GM12801 (cell line): ENCODE measurements at regions not wholly inside any gene's neighbourhood (a gene's known extent, or its start where the extent isn't known, plus 50 kb on each side); places are given as distances from the start of the nearest gene placed in this dataset.

Source experiments
- TF ChIP-seq, protein P1 (sequence below): IDR thresholded peaks from one replicate; pipeline ENCODE4 v1.5.1; 2011; ENCODE audit warnings: control low read depth; ENCODE audit not compliant: insufficient read length; ENCODE audit errors: extremely low read depth

DNA sequence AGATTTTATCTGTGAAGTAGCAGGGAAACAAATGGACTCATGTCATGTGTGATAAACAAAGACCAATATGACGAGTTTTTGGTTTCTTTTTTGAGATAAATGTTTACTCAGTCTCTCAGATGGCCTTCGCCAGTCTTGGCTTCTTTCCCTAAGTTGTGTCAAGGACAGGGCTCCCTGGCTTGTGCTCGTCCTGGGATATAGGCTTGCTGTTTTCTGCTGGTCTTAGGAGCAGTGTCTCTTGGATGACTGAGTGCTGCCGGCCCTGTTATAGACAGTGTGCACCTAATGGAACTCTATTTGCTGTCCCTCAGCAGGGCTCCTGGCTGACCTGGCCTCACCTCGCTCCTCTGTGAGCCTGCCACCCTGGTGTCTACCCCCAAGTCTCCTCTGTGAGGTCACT is 324.1 kb upstream of the SYNCRIP start:
- TF ChIP-seq, protein P1, sequence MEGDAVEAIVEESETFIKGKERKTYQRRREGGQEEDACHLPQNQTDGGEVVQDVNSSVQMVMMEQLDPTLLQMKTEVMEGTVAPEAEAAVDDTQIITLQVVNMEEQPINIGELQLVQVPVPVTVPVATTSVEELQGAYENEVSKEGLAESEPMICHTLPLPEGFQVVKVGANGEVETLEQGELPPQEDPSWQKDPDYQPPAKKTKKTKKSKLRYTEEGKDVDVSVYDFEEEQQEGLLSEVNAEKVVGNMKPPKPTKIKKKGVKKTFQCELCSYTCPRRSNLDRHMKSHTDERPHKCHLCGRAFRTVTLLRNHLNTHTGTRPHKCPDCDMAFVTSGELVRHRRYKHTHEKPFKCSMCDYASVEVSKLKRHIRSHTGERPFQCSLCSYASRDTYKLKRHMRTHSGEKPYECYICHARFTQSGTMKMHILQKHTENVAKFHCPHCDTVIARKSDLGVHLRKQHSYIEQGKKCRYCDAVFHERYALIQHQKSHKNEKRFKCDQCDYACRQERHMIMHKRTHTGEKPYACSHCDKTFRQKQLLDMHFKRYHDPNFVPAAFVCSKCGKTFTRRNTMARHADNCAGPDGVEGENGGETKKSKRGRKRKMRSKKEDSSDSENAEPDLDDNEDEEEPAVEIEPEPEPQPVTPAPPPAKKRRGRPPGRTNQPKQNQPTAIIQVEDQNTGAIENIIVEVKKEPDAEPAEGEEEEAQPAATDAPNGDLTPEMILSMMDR = no peak

DNA sequence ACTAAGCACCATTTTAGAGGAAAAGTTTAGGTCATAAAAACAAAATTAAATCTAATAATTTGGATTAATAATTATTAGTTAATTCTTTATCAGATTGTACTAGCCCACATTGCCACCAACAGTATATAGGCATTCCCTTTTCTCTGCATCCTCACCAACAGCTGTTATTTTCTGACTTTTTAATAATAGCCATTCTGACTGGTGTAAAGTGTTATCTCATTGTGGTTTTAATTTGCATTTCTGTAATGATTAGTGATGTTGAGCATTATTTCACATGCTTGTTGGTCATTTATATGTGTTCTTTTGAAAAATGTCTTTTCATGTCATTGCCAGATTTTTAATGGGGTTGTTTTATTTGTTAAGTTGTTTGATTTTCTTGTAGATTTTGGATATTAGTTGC is 319.1 kb upstream of the SYNCRIP start:
- TF ChIP-seq, protein P1 = no peak

DNA sequence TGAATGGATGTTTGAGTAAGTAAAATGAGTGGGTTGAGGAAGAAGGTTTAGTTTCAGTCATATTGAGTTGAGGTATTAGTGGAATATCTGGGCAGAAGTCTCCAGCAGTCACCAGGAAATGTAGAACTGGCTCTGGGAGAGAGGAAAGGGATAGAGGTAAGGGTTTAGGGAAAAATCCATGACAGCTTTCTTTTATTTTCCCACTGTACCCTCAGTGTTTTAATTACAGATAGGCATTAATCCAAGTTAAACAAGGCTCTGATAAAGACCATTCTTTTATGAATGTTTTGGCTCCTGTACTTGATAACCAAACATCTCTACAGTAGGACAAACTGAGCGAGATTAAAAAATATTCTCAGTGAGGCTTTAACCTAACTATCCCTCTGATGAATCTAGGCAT is 318.4 kb upstream of the SYNCRIP start:
- TF ChIP-seq, protein P1 = no peak

DNA sequence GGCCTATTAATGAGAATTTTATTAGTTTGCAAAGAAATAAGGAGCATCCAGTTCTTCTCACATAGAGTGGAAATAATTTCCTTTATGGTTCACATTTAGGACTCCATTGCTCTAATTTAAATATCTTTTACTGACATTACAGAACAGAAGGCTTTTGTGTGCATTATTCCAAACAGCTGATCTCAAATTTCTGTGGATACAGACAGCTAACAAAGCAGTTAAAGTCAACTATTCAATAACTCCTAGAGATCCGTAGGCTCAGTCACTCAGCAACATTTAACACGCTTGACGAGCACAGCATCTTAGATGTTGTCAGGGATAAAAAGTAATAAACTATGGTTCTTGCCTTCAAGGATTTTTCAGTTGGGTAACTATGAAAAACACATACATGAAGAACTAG is 305.8 kb upstream of the SYNCRIP start:
- TF ChIP-seq, protein P1 = no peak

DNA sequence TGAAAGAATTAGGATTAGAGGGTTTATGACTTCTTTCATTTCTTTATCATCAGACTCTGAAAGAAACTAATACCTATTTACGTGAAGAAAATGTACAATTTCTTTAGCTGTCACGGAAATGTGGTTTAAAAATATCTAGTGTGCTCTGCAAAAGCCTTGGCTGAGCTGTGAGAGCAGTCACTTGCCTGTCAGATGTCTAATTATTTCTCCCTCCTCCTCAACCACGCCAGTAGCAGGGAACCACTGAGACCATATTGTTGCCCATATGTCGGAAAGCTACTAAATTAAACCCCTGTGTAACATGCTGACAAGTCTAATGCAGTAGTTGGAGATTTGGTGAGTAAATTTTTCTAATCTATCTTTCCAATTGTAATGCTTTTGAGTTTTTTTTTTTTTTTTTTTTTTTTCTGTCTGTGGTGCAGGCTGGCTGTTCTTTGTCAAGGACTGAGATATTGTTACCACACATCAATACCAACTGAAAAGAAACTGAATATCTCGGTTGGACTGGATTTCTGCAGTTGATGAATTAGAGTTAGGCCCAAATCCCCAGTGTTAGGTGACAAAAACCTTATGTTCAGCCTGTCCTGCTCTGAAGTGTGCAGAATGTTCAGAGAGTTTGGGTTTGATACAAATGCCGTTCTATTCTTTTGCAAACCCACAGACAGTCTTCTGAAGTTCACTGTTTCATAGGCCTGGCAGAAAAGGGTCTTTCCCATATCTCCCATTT is 302.9 kb upstream of the SYNCRIP start:
- TF ChIP-seq, protein P1 = no peak

DNA sequence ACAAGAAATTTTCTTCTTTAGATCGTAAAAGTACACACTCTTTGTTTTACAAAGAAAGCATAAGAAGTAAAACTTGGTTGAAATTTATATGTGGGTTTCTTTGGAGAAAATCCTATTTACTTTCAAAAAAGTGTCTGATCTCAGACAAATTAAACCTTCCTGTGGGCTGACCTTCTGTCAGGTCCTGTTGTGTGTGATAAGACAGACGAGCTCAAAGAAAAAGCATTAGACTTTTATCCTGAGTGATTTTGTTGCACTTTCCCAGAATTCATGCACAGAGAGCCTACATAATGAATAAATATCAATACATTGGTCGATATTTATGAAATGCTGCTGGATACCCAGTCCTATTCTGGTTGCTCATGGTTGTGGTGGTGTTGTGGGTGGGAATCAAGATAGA is 302.1 kb upstream of the SYNCRIP start:
- TF ChIP-seq, protein P1 = no peak

DNA sequence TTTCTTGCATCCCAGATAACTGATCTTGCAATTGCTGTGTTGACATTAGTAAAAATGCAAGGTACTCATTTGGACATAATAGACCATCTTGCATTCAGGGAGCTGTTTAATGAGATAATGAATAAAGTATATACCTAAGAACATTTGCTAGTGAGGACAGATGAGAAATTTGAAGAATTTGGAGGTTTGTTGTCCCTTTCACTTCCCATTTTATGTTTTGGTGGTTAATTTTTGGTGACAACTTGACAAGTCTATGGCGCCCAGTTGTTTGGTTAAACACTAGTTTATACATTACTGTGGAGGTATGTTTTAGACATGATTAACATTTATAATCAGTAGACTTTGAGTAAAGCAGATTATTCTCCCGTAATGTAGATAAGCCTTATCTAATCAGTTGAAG is 300.2 kb upstream of the SYNCRIP start:
- TF ChIP-seq, protein P1 = no peak
